NCI-H2029 (cell line): ENCODE measurements at regions not wholly inside any gene's neighbourhood (a gene's known extent, or its start where the extent isn't known, plus 50 kb on each side); places are given as distances from the start of the nearest gene placed in this dataset.

Experiments
- DNase-seq: peaks from one replicate; lab custom pipeline; 2025; lab: John Stamatoyannopoulos, UW

DNA sequence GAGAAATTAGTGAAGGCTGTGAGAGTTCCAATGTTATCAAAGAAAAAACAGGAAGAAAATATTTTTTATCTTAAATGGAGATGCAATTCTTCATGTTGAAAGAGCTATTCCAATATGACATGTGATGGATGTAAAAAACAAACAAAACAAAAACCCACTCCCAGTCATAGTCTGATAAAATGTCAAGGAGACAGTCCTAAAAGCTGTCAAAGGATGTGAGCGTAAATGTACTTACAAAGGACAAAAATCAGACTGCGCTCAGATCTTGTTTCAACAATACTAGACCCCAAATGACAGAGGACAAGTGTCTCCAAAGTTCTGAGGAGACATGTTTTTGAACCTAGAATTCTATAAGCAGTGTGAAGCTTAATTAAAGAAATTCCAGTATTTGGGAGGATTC, 265.8 kb downstream of the PLPP3 start:
- no peak for DNase-seq

DNA sequence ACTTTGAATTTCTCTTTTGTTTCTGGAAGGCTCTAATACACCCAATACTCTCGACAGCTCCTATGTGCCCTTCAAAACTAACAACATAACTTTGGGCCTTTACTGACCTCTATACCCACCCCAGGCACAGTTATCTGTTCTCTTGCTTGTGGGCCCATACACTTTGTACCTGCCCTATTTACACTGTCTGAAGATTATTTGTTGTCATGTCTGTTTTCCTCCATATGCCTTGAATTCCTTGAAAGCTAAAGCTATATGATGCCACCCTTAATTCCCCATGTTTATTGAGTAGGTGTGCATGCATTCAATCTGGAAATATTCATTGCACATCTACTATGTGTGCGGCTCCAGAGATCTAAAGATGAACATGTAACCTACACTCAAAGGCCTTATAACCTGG, 267.6 kb downstream of the PLPP3 start:
- no peak for DNase-seq

DNA sequence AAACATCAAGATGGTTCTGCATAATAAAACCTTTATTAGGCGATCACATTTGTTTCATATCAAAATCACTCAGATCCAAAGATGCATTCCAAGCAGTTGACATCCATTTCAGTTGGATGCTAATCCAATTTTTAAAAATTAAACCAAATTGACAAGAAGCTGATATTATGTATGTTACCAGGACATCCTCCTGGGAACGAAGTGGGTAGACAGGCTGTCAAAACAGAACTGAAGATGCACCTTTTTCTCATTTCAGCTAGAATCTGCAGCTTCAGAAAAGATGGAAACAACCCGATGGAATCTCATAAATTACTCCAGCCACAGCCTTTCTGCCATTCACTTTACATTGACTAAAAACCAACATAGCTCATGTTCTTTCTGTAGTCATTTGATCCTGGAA, 268.4 kb downstream of the PLPP3 start:
- DNase-seq, result no peak

DNA sequence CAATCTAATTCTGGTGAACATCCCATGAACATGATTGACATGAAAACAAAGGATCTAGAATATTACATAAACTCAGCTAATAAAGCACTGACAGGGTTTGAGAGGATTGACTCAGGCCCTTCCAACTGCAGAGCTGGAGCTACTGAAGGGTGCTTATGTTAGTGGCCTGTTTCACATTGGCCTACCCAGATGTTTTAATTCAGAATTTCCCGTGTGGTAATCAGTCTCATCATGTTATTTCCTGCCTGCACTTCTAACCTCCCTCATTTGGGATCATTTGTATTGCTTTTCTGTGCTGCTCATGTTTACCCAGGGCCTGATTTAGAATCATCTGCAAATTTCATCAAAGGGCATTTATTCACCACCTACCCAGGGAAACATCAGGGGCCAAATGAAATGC, 270.3 kb downstream of the PLPP3 start:
- DNase-seq, result no peak

DNA sequence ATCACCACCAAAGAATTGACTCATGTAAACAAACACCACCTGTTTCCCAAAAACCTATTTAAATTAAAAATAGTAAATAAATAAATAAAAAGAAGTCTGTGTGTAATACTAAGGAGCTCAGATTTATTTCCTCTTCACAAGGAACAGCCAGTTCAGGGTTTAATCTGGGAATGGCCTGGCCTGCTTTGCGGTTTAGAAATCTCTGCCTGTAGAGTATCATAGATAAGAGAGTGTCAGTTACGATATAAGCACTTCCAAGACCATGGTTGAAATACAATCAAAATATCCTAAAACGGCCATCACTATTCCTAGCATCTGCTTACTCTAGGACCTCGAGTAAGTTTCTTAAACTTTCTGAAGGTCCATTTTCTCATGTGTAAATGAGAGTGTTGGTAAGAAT, 274.4 kb downstream of the PLPP3 start:
- no peak for DNase-seq

DNA sequence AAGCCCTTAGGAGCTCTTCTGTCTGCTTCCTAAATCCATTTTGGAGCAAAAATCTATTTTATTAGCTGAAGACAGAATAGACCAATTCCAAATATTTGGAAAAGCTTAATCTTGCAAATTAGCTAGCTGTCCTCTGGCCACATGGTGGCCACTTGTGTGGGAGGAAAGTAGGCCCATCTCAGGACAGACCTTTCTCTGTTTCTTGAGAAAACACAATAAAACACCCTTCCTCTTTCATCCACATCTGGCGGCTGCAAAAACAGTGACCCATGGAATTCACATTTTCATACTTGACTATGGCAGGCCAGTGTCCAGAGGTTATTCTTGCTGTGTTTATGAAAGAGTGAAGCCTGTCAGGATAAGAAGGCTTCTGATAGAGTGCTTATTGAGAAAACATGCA, 275.6 kb downstream of the PLPP3 start:
- no peak for DNase-seq

DNA sequence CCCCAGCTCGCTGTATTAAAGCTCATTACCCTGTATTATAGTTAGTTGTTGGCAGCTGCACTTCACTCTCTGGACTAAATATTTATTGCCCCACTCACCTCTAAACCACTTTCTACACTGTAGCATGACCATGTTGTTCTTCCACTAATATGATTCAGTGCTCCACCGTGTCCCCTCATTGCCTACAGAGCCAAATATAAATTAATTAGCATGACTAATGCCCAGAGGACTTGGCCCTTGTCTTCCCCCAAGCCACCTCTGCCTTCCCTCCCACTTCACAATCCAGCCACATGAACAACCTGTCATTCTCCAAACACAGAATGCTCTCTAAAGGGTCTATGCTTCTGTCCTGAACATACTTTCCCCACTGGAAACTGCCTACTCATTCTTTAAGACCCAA, 276.5 kb downstream of the PLPP3 start:
- DNase-seq, result no peak

DNA sequence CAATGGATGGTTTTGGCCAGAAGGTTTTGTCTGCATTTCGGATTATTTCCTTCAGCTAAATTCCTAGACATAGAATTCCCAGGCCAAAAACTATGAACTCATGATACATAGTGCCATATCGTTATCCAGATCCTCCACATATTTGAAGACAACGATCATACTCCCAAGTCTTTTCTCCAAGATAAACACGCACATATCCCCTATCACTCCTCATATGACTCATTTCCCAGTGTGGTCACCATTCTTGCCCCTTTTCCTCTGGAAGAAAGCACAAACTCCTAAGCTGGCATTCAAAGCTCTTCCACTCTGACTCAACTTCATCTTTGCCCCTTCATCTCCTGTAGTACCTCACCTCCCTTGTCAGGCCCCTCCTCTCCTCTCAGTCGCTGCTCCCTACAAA, 277.6 kb downstream of the PLPP3 start:
- no peak for DNase-seq

DNA sequence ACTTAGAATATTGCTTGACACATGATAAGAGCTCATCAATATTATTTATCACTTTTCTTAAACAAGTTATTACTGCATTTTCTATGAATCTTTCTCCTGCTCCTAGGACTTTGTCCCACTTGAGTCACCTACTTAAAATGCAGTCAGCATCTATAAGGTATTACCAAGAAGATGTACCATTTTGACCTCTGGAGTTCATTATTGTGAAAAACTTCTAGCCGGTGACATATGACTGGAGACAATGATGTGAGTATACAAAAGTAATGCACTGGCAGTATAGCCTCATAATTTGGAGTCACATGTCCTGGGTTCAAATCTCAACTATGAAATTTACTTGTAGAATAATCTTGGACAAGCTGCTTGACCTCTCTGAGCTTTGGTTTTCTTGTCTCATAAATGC, 278.5 kb downstream of the PLPP3 start:
- no peak for DNase-seq

DNA sequence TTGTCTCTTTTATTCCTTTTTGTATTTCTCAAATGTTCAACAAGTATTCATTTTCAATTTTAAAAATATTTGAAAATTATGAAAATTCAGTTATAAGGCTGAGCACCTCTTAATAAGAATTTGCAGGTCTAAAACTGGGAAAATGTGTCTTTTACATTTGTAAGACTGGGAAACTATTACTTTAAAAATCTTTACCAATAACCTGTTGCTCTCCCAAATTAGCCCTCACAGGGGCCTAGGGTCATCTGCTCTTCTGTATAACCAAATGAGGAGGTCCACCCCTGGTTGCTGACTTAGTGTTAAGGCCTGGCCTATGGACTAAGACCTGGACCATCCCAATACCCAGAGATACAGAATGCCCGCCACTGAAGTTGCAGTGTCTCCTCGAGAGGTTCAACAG, 280.5 kb downstream of the PLPP3 start:
- no peak for DNase-seq

DNA sequence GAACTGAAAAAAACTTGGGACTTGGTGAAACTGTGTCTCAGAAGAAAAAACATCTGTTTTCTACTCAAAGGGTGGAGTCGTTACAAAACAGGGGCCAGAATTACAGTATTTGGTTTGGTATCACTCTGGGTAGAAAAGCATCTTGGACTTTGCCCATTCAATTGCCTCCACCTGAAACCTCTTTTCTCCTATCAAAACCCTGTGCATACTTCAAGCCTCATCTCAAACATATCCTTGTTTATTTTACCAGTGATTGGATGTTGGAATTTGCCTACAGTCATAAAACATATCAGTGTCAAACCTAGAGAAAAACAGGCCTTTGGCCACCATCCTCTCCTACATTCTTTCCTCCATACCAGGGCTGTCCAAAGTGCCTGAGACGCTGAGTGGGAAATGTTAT, 281.5 kb downstream of the PLPP3 start:
- no peak for DNase-seq

DNA sequence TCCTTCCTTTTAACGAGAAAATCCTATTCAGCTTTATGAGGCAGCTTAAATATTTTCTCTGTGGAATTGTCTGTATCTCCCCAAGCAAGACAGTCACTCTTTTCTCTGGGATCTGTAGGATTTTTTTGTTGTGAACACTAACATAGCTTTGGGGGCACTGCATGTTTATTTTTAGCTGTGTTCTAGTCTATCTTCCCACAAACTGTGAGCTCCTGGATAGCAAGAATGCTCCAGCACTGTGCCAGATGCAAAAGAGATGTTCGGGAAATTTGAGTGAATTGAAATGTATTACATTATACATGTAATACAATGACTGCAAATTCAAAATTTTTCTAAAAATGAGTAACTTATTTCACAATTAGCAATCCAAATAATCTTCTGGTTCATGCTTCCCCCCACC, 282.2 kb downstream of the PLPP3 start:
- DNase-seq, result no peak

DNA sequence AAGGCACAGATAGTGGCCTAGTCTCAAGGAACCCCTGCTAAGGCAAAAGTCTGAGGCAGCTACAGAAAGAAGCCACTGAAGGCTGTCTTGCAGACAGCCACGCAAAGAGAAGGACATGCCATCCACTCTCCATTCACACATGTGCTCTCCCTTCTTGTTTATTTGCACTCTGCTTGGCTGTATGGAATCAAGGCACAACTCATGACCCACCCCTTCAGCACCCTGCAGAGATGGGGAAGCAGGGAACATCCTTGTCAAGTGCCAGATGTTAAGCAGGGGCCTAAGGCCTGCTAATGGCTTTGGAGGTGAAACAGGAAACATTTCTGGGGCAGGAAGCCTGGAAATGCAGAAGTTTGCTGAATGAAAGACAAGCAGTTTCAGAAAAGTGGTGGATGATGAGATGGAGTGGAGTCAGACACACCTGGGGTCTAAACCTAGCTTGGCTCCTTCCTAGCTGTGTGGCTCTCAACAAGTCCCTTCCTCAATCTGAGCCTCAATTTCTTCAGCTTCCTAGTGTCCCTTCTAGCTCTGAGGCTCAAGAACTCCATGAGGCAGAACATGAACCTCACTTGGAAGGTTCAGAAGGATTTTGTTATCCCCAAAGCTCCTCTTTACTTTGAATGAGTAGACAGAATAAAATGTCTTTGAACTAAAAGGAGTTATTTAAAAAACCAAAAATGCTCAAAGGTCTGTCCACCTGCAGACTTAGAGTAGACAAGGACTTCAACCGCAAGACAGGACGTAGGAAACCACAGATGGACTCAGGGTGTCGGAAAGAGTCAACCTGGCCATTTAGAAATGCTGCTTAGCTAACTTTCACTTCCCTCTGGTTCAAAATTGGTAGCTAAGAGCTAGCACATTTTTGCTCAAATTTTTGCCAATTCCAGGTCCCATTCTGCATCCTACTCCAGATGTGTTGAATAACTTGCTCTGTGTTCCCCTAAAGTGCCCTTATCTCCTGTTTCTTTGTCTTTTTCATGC, 283.1 kb downstream of the PLPP3 start:
- no peak for DNase-seq

DNA sequence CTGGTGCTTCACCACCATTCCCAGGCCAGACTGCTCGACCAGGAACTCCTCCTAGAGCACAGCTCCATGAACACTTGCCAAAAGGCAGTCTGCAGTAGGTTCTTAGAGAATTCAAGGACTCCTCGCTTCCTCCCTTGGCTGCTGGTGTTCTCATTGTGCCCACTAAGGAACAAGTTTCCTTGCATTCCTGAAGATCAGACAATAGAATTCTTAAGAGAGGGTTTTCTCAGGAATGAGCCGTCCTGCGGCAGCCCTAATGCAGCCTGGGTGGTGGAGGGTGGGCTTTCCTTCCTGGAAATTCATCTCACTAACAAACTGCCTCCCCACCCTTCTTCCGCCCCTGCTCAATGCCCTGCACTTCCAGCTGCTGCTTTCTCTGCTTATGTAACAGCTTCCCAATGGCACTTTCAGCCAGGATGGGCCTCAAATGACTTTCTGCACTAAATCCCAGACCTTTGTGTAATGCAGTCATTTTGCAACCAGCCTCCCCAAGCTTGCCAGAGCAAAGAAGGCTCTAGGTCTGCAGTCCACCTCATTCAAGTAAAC, 287.9 kb downstream of the PLPP3 start:
- no peak for DNase-seq

DNA sequence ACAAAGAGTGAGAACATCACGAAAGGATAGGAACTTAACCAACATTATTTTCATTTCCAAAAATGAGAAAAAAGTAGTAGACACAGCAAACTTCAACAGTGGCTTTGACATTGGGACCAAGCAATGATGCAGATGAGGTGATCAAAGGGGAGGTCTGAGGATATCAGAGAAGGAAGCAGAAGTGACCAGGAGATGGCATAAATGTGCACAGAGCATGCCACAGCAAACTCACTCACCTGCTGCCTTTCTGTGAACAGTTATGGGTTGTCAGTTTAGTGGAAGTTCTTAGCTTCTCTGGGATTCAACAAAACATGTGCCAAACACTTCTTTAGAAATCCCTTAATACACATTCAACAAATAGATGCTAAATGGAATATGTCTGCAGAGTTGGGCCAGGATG, 290.1 kb downstream of the PLPP3 start:
- DNase-seq, result no peak

DNA sequence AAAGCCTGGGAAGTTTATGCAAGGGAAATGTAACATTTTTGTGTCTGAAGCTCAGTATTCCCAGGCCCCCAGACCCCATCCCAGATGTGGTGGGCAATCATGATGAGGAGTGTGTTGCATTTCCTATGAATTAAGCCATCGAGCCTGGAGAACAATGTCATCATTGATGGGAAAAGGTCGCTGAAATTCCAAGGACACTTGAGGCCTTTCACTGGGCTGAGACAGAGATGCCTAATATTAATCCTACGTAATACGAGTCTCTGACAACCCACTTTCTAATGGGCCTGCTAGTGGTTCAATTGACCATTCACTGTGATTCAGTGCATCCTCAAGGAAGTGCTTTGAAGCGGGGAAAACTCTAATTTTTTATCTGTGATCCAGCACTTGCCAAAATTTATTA, 291.6 kb downstream of the PLPP3 start:
- DNase-seq, result no peak

DNA sequence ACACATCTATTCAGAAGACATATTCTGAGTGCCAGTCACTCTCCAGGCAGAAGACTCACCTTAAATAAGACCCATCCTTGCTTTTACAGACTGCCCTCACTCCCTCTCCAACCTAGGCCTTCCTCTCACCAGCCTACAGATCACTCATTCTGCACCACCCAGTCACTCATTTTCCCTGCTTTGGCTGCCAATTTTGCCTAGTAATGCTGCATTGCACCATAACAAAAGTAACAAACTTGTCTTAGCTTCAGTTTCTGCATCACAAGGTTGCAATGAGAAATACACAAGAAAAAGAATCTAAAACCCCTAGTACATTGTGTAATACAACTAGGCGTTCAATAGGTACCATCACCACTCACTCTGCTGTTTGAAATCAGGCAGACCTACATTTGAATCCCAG, 292.4 kb downstream of the PLPP3 start:
- no peak for DNase-seq

DNA sequence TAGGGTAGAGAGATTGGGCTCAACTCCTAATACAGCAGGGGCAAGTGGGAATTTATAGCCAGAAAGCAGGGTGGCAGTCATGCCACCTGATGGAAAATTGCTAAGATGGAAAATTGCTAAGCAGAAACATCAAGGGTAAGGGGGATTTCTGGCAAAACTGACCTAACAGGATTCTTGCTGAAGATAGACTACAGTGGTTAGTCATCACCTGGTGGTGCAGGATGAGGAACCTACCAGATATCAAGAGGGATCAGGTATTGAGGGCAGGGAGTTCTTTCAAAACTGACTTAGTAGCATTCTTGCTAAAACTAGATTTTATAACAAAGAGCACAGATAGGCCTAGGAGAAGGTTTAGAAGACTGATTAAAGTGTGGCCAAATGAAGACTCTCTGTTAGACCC, 292.9 kb downstream of the PLPP3 start:
- no peak for DNase-seq

DNA sequence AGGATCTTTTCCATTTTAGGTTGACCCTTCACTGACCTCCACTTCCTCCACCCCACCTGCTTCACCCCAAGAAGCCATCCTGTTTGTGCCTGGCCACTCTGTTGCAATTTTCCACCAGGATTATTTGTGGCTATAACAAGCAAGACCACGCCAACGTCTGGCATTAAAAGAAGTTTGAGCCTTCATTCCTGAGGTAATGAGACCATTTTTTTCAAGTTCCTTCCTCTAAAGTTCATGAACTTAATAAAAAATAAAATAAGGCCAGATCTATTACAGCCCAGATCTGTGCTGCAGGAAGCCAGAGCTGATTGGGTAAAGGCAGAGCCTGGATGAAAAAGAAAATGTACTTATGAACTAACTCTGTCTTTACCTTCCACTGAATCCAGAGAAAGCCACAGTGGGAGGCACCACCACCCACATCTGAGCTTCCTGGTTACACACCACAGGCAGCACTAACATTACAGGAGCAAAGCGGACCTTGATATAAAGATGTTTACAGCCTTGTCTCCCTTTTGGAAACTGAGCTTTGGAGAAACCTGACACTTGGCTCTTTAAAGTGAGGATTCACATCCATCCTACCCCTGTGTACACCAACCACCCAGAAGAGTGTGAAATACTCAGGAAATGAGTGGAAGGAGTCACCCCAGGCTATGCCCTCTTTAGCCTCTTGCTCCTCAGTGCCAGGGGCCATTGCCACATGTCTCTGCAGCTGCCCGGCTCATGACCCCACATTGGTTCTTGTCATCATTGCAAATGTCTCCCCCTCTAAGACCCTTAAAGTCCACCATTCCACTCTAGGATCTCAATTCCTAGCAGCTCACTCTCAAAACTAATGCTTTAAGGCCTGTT, 293.6 kb downstream of the PLPP3 start:
- DNase-seq, result no peak

DNA sequence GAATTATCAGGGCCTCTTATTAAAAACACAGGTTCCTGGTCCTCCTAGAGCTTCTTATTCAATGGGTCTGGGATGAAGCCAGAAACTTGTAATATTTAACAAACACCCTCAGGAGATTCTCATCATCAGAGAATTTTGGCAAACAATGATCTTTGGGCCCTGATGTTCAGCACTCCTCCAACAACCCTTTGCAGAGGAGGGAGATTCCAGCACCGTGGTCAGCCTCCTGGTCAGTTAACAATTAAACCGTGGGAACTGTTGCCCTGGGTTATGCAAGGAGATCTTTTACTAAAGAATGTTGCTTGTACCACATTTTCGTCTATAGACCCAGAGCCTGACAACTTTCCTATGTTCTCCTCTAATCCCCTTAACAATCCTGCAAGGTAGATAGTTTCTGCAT, 294.4 kb downstream of the PLPP3 start:
- DNase-seq, result no peak

DNA sequence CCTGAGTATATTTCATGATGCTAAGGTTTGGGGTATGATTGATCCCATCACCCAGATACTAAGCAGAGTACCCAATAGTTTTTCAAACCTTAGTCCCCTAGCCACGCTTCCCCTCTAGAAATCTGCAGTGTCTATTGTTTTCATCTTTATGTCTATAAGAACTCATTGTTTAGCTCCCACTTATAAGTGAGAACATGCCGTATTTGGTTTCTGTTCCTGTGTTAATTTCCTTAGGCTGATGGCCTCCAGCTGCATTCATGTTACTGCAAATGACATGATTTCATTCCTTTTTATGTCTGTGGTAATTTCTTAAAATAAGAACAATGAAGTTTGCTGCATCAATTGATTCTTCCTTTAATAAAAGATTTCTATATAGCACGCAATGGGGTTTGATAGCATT, 301.3 kb downstream of the PLPP3 start:
- no peak for DNase-seq

DNA sequence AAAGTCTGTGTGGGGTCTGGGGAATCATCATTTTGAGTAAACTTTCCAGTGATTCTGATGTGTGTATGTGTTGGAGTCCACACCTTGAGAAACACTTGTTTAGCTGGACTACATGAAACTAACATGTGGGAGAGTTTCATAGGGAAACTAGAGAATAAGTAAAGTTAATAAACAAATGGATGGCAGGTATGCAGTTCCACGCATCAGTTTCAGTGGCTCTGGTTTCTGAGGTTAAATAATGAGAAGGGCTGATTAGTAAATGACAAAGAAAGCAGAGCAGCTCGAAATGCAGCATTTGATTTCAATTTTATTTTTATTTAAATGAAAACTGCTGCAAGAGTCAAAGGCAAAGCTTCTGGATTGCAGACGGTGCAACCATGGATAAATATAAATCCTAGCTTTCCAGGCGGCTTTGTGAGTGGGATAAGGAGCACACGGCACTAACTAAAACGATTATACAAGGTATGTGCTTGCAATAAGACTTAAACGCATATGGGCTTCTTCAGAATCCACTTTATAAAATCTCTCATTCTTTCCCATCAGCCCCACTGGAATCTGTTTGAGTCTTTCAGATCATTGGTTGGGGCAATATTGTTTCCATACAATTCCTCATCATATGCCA, 310.7 kb downstream of the PLPP3 start:
- no peak for DNase-seq
